Transverse colon (tissue), 3 donors: ENCODE measurements at regions not wholly inside any gene's neighbourhood (a gene's known extent, or its start where the extent isn't known, plus 50 kb on each side); places are given as distances from the start of the nearest gene placed in this dataset.

ENCODE experiments used
- EP300 ChIP-seq: sonication (generic); formaldehyde crosslinking; IDR thresholded peaks from one replicate; pipeline ENCODE4 v1.6.1; 2017; ENCODE audit warnings: antibody characterized with exemption, low read depth
- TF ChIP-seq, protein P1 (sequence below), 5 experiments: fragments of 200-600 bp in 3 of 5; fragments of 450-650 bp in 2 of 5; sonication (generic) in 3 of 5; IDR thresholded peaks; 1 replicate in 2 of 5; 2 replicates in 3 of 5; pipeline ENCODE4 v1.5.1; 2016 to 2017; ENCODE audit warnings: antibody characterized with exemption in 5 of 5, inconsistent platforms in 3 of 5, mild to moderate bottlenecking in 2 of 5, moderate library complexity in 1 of 5

GRCh38 chr9:87152256-87152655, 204.9 kb upstream of the GAS1 start:
- no peak for TF ChIP-seq EP300
- TF ChIP-seq, protein P1, sequence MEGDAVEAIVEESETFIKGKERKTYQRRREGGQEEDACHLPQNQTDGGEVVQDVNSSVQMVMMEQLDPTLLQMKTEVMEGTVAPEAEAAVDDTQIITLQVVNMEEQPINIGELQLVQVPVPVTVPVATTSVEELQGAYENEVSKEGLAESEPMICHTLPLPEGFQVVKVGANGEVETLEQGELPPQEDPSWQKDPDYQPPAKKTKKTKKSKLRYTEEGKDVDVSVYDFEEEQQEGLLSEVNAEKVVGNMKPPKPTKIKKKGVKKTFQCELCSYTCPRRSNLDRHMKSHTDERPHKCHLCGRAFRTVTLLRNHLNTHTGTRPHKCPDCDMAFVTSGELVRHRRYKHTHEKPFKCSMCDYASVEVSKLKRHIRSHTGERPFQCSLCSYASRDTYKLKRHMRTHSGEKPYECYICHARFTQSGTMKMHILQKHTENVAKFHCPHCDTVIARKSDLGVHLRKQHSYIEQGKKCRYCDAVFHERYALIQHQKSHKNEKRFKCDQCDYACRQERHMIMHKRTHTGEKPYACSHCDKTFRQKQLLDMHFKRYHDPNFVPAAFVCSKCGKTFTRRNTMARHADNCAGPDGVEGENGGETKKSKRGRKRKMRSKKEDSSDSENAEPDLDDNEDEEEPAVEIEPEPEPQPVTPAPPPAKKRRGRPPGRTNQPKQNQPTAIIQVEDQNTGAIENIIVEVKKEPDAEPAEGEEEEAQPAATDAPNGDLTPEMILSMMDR (IDR thresholded peaks at IDR 0.05): no peak
